ENCODE measurements at regions not wholly inside any gene's neighbourhood (a gene's known extent, or its start where the extent isn't known, plus 50 kb on each side); places are given as distances from the start of the nearest gene placed in this dataset.

- TF ChIP-seq POLR2A (IDR thresholded peaks at IDR 0.05): no peak
- TF ChIP-seq, protein P1, sequence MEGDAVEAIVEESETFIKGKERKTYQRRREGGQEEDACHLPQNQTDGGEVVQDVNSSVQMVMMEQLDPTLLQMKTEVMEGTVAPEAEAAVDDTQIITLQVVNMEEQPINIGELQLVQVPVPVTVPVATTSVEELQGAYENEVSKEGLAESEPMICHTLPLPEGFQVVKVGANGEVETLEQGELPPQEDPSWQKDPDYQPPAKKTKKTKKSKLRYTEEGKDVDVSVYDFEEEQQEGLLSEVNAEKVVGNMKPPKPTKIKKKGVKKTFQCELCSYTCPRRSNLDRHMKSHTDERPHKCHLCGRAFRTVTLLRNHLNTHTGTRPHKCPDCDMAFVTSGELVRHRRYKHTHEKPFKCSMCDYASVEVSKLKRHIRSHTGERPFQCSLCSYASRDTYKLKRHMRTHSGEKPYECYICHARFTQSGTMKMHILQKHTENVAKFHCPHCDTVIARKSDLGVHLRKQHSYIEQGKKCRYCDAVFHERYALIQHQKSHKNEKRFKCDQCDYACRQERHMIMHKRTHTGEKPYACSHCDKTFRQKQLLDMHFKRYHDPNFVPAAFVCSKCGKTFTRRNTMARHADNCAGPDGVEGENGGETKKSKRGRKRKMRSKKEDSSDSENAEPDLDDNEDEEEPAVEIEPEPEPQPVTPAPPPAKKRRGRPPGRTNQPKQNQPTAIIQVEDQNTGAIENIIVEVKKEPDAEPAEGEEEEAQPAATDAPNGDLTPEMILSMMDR (IDR thresholded peaks at IDR 0.05): no peak
Observed at GRCh38 chrX:69221239-69222102, 56.2 kb upstream of the PJA1 start.
